ENCODE measurements at regions not wholly inside any gene's neighbourhood (a gene's known extent, or its start where the extent isn't known, plus 50 kb on each side); places are given as distances from the start of the nearest gene placed in this dataset.

DNA sequence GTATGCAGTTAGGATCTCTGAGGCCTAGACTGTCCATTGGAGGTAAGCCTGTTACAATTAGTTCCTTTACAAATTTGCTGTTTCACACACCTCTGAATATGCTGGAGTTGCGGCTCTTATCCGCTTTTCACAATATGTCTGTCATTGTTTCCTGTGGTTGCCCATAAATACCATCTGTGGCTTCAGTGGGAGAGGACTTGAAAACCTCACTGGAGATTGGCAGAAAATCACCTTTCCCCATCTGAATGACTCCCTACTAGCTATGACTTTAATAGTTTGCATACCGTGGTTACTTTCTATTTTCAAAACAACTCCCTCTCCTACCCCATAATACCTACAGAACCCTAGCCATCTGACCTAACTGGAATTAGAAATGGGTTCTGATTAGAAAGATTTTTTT, 454.3 kb downstream of the PCDH17 start:
- TF ChIP-seq, protein P1, sequence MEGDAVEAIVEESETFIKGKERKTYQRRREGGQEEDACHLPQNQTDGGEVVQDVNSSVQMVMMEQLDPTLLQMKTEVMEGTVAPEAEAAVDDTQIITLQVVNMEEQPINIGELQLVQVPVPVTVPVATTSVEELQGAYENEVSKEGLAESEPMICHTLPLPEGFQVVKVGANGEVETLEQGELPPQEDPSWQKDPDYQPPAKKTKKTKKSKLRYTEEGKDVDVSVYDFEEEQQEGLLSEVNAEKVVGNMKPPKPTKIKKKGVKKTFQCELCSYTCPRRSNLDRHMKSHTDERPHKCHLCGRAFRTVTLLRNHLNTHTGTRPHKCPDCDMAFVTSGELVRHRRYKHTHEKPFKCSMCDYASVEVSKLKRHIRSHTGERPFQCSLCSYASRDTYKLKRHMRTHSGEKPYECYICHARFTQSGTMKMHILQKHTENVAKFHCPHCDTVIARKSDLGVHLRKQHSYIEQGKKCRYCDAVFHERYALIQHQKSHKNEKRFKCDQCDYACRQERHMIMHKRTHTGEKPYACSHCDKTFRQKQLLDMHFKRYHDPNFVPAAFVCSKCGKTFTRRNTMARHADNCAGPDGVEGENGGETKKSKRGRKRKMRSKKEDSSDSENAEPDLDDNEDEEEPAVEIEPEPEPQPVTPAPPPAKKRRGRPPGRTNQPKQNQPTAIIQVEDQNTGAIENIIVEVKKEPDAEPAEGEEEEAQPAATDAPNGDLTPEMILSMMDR (IDR thresholded peaks at IDR 0.05), result no peak
- TF ChIP-seq POLR2A (IDR thresholded peaks at IDR 0.05; ENCODE audit: low read depth), result no peak
- TF ChIP-seq POLR2AphosphoS5 (IDR thresholded peaks at IDR 0.05), result no peak
- TF ChIP-seq EP300 (IDR thresholded peaks at IDR 0.05), result no peak
- 83% methylated on average over 3 of the region's 3 CpGs for WGBS

DNA sequence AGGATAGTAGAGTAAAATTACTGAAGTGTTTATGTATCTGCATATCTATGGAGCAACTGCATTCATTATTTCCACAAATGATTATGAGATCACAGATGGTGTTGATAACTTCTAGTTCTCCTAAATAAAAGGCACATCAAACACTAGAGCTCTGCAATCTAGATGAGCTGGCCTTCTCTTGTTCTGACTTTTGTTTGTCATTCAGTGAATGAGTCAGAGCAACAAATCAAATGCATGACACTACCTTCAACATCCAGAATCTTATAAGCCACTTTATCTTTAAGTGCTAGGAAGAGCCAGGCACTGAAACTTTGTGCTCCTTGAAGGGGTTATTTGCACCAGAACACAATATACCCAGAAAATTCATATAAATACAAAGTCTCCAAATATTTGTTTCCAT, 456.0 kb downstream of the PCDH17 start:
- no peak for DNase-seq (ENCODE audit: extremely low spot score)
- no peak overlapping the region for H3K27ac ChIP-seq (replicated peaks in 1 of 4)
- no peak for TF ChIP-seq POLR2A (IDR thresholded peaks at IDR 0.05; ENCODE audit: low read depth)
- TF ChIP-seq EP300 (IDR thresholded peaks at IDR 0.05), result no peak
- no peak for TF ChIP-seq POLR2AphosphoS5 (IDR thresholded peaks at IDR 0.05)
- TF ChIP-seq, protein P1 (IDR thresholded peaks at IDR 0.05), result no peak
- H3K36me3 ChIP-seq, result no peaks in the 10 kb centered on the region
- H3K4me1 ChIP-seq, result no peaks in the 10 kb centered on the region
- intact Hi-C loops (cut with DNase I), result no loop called here
- H3K4me3 ChIP-seq, result no peak overlapping the region
- H3K9me3 ChIP-seq, result no peaks in the 10 kb centered on the region
- no peaks in the 10 kb centered on the region for H3K27me3 ChIP-seq

More for the DNA sequence above, 454.3 kb downstream of the PCDH17 start:
- H3K36me3 ChIP-seq, result no peaks in the 10 kb centered on the region
- H3K27ac ChIP-seq (replicated peaks in 1 of 4), result no peak overlapping the region
- H3K4me1 ChIP-seq, result no peaks in the 10 kb centered on the region
- no peaks in the 10 kb centered on the region for H3K27me3 ChIP-seq
- H3K4me3 ChIP-seq, result no peak overlapping the region
- H3K9me3 ChIP-seq, result no peaks in the 10 kb centered on the region
- no peak for DNase-seq (ENCODE audit: extremely low spot score)
- intact Hi-C loops (cut with DNase I), result no loop called here

DNA sequence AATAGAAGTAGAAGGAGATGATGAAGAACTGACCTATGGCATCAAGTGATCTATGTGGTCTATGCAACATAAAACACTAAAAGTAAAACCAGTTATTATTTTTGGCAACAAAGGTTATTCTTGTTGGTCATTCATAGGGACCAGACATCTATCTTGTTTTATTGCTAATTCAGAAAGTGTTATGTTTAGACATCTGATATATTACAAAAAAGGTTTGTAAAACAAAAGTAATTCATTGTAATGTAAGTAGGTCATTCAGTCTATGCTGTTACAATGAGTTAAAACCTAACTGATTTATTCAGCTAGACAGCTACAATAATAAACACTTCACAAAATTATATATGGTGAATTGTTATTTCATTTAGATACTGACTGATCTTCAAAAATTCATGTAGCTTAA, 461.9 kb downstream of the PCDH17 start:
- no peak for DNase-seq (ENCODE audit: extremely low spot score)
- Histone ChIP-seq H3K36me3 (no peaks in the 10 kb centered on the region), H3K4me3 (no peak overlapping the region), H3K27me3 (no peaks in the 10 kb centered on the region), H3K4me1 (no peaks in the 10 kb centered on the region), H3K27ac (replicated peaks in 1 of 4) (no peak overlapping the region), H3K9me3 (peaks cover 0 to 5% (median 0%) of the 10 kb centered on the region in 4 donors)
- TF ChIP-seq EP300 (IDR thresholded peaks at IDR 0.05) (no peak), POLR2A (IDR thresholded peaks at IDR 0.05; ENCODE audit: low read depth) (no peak)
- TF ChIP-seq, protein P1 (IDR thresholded peaks at IDR 0.05), result no peak
- intact Hi-C loops (cut with DNase I), result no loop called here

DNA sequence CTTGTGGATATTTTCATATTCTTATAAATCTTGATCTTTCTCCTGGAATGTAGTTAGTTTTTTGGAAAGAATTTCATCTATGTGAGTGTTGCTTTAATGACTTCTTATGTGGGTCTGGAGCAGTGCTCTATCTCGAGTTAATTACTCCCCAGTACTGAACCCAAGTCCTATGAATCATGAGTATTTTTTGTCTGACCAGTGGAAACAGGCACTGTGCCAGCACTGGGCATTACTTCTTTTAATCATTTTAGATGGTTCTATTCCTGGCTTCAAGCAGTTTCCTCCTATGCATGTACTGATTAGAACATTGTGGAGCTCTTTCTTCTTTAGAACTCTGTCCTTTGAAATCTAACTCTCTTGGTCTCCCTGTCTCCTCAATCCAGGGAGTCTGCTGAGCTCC, 466.3 kb downstream of the PCDH17 start:
- Histone ChIP-seq H3K27me3 (no peaks in the 10 kb centered on the region), H3K4me3 (no peak overlapping the region), H3K9me3 (peaks cover 0 to 5% (median 0%) of the 10 kb centered on the region in 4 donors), H3K36me3 (no peaks in the 10 kb centered on the region), H3K4me1 (no peaks in the 10 kb centered on the region), H3K27ac (replicated peaks in 1 of 4) (no peak overlapping the region)
- TF ChIP-seq, protein P1 (IDR thresholded peaks at IDR 0.05), result no peak
- TF ChIP-seq POLR2AphosphoS5 (IDR thresholded peaks at IDR 0.05) (no peak), EP300 (IDR thresholded peaks at IDR 0.05) (no peak), POLR2A (IDR thresholded peaks at IDR 0.05; ENCODE audit: low read depth) (no peak)
- WGBS, result 55% methylated on average over 1 of the region's 1 CpG
- no peak for DNase-seq (ENCODE audit: extremely low spot score)
- intact Hi-C loops (cut with DNase I), result no loop called here

DNA sequence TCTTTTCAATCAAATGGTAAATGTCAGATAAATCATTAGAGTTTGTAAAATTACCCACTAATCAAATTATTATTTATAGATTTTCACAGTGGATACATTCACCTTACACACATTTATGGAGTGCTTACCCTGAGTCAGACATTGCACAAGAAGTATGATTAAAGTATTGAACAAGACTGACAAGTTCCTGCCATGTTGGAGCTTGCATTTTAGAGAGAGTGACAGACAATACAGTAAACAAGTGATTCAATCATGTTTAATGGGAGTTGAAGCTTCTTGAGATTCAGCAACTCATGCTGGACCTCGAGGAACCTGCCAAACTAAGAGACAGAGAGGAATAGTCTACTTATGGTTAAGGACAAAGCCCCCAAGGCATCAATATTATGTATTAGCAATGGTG, 487.8 kb downstream of the PCDH17 start:
- Histone ChIP-seq H3K27ac (replicated peaks in 1 of 4) (no peak overlapping the region), H3K36me3 (no peaks in the 10 kb centered on the region), H3K27me3 (no peaks in the 10 kb centered on the region), H3K4me1 (no peaks in the 10 kb centered on the region), H3K4me3 (no peak overlapping the region), H3K9me3 (no peaks in the 10 kb centered on the region)
- intact Hi-C loops (cut with DNase I), result no loop called here
- TF ChIP-seq POLR2A (IDR thresholded peaks at IDR 0.05; ENCODE audit: low read depth) (no peak), POLR2AphosphoS5 (IDR thresholded peaks at IDR 0.05) (no peak), EP300 (IDR thresholded peaks at IDR 0.05) (no peak)
- TF ChIP-seq, protein P1 (IDR thresholded peaks at IDR 0.05), result no peak
- no peak for DNase-seq (ENCODE audit: extremely low spot score)
- 85% methylated on average over 1 of the region's 1 CpG for WGBS
